ENCODE measurements at regions not wholly inside any gene's neighbourhood (a gene's known extent, or its start where the extent isn't known, plus 50 kb on each side); places are given as distances from the start of the nearest gene placed in this dataset.

GRCh38 chr2:185921048-185921756 lies 182.6 kb downstream of the FSIP2 start:
- H3K4me3 ChIP-seq (ENCODE audit: low read length), result no peak overlapping the region

GRCh38 chr2:185934232-185934631 lies 195.6 kb downstream of the FSIP2 start:
- TF ChIP-seq, protein P1, sequence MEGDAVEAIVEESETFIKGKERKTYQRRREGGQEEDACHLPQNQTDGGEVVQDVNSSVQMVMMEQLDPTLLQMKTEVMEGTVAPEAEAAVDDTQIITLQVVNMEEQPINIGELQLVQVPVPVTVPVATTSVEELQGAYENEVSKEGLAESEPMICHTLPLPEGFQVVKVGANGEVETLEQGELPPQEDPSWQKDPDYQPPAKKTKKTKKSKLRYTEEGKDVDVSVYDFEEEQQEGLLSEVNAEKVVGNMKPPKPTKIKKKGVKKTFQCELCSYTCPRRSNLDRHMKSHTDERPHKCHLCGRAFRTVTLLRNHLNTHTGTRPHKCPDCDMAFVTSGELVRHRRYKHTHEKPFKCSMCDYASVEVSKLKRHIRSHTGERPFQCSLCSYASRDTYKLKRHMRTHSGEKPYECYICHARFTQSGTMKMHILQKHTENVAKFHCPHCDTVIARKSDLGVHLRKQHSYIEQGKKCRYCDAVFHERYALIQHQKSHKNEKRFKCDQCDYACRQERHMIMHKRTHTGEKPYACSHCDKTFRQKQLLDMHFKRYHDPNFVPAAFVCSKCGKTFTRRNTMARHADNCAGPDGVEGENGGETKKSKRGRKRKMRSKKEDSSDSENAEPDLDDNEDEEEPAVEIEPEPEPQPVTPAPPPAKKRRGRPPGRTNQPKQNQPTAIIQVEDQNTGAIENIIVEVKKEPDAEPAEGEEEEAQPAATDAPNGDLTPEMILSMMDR (conservative IDR thresholded peaks at IDR 0.05; ENCODE audit: low read length), result no peak
- no peak overlapping the region for H3K4me3 ChIP-seq (ENCODE audit: low read length)
- no peak for DNase-seq (ENCODE audit: low read depth)

More at GRCh38 chr2:185921048-185921756, 182.6 kb downstream of the FSIP2 start:
- no peak for DNase-seq (ENCODE audit: low read depth)
- TF ChIP-seq, protein P1 (conservative IDR thresholded peaks at IDR 0.05; ENCODE audit: low read length), result no peak

GRCh38 chr2:185939858-185940257 lies 201.3 kb downstream of the FSIP2 start:
- no peak for DNase-seq (ENCODE audit: low read depth)
- TF ChIP-seq, protein P1 (conservative IDR thresholded peaks at IDR 0.05; ENCODE audit: low read length), result no peak
- H3K4me3 ChIP-seq (ENCODE audit: low read length), result no peak overlapping the region

- H3K4me3 ChIP-seq (ENCODE audit: low read length), result no peak overlapping the region
Measured at GRCh38 chr2:185942855-185943254, 204.3 kb downstream of the FSIP2 start.

GRCh38 chr2:185947722-185948121 lies 209.1 kb downstream of the FSIP2 start:
- H3K4me3 ChIP-seq (ENCODE audit: low read length), result no peak overlapping the region
- DNase-seq (ENCODE audit: low read depth), result no peak
- TF ChIP-seq, protein P1 (conservative IDR thresholded peaks at IDR 0.05; ENCODE audit: low read length), result no peak

More at GRCh38 chr2:185942855-185943254, 204.3 kb downstream of the FSIP2 start:
- DNase-seq (ENCODE audit: low read depth), result no peak
- TF ChIP-seq, protein P1 (conservative IDR thresholded peaks at IDR 0.05; ENCODE audit: low read length), result no peak

GRCh38 chr2:185952100-185952499 lies 213.5 kb downstream of the FSIP2 start:
- TF ChIP-seq, protein P1 (conservative IDR thresholded peaks at IDR 0.05; ENCODE audit: low read length), result no peak

DNA sequence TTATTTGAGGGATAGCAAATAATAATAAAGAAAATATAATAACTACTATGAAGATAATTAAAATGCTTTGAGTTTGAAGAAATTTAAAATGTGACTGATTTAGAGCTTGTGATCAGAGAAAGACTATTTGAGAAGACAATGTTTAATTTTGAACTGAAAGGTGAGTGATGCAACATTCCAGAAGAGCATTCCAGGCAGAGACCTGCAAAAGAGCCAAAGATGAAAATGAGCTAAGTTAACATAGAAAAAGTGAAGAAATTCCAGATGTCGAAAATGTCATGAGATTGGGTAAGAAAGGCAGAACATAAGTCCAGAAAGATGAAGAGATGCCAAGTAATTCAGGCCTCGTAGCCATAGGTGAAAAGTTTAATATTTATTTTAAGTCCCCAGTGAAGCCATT lies 215.8 kb downstream of the FSIP2 start:
- TF ChIP-seq, protein P1 (conservative IDR thresholded peaks at IDR 0.05; ENCODE audit: low read length), result no peak
- no peak overlapping the region for H3K4me3 ChIP-seq (ENCODE audit: low read length)
- DNase-seq (ENCODE audit: low read depth), result no peak

More at GRCh38 chr2:185952100-185952499, 213.5 kb downstream of the FSIP2 start:
- no peak for DNase-seq (ENCODE audit: low read depth)
- no peak overlapping the region for H3K4me3 ChIP-seq (ENCODE audit: low read length)
